GM21381 (cell line): ENCODE measurements at regions not wholly inside any gene's neighbourhood (a gene's known extent, or its start where the extent isn't known, plus 50 kb on each side); places are given as distances from the start of the nearest gene placed in this dataset.
"Not testable (repeated sequence)": the region's sequence is repeated elsewhere in the genome, so short reads cannot be mapped to it uniquely, and the experiment has no call there.

Experiments
- ATAC-seq: cut with Tn5 transposase; IDR thresholded peaks from one replicate; pipeline ENCODE4 v1.9.1; 2021; ENCODE audit warnings: mild to moderate bottlenecking, moderate library complexity; ENCODE audit not compliant: unreplicated experiment

DNA sequence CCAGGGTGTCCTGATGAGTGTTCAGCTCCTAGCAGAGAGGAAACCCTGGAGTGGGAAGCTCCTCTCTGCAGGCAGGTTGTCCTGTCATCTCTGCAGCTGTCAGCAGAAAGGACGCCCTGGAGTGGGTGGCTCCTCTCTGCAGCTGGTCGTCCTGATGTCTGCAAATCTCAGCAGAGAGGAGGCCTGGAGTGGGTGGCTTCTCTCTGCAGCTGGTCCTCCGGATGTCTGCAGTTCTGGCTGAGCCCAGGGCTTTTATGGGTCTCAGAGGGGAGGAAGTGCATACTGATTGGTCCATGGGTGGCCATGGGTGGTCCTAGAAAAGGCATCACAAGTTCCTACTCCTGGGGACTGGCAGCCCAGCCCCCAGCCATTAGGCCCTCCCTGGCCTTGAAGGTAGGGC, 102.6 kb upstream of the BNIP2 start:
- ATAC-seq: no peak

DNA sequence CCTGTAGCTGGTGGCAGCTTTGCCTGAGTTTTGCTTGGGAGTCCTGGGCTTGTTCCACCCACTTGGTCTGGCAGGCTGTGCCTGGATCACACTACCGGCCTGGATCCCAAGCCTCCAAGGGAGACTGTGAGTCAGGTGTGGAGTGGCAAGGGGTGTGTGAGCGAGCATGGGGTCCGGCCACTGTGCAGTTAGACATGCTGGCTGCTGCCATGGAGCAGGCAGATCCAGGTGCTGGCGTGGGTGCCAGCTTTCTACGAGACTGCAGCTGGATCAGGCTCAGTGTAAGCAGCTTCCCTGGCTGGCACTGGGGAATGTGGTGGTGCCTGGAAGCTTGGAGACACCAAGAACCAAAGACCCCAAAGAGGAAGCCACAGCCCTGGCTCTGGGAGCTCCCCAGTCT, 102.0 kb upstream of the BNIP2 start:
- no peak for ATAC-seq

DNA sequence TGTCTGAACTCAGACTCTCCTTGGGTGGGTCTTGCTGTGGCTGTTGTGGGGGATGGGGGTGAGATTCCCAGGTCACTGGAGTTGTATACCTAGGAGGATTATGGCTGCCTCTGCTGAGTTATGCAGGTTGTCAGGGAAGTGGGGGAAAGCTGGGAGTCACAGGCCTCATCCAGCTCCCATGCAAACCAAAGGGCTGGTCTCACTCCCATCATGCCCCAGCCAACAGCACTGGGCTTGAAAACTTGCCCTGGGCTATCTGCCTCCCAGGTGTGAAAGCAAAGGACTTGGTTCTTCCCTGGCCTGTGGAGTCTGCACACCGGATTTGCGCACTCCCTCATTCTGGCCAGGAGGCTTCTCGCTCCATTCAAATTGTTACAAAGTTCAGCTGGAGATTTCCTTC, 97.3 kb upstream of the BNIP2 start:
- not testable (repeated sequence) for ATAC-seq

DNA sequence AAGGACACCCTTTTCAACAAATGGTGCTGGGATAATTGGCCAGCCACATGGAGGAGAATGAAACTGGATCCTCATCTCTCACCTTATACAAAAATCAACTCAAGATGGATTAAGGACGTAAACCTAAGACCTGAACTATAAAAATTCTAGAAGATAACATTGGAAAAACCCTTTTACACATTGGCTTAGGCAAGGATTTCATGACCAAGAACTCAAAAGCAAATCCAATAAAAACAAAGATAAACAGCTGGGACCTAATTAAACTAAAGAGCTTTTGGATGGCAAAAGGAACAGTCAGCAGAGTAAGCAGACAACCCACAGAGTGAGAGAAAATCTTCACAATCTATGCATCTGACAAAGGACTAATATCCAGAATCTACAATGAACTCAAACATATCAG, 96.9 kb upstream of the BNIP2 start:
- ATAC-seq: not testable (repeated sequence)

DNA sequence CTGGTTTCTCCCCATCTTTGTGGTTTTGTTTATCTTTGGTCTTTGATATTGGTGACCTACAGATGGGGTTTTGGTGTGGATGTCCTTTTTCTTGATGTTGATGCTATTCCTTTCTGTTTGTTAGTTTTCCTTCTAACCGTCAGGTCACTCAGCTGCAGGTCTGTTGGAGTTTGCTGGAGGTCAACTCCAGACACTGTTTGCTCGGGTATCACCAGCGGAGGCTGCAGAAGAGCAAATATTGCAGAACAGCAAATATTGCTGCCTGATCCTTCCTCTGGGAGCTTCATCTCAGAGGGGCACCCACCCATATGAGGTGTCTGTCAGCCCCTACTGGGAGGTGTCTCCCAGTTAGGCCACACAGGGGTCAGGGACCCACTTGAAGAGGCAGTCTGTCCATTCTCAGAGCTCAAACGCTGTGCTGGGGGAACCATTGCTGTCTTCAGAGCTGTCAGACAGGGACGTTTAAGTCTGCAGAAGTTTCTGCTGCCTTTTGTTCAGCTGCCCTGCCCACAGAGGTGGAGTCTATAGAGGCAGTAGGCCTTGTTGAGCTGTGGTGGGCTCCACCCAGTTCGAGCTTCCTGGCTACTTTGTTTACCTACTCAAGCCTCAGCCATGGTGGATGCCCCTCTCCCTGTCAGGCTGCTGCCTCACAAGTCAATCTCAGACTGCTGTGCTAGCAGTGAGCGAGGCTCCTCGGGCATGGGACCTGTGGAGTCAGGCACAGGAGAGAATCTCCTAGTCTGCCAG, 94.8 kb upstream of the BNIP2 start:
- not testable (repeated sequence) for ATAC-seq

DNA sequence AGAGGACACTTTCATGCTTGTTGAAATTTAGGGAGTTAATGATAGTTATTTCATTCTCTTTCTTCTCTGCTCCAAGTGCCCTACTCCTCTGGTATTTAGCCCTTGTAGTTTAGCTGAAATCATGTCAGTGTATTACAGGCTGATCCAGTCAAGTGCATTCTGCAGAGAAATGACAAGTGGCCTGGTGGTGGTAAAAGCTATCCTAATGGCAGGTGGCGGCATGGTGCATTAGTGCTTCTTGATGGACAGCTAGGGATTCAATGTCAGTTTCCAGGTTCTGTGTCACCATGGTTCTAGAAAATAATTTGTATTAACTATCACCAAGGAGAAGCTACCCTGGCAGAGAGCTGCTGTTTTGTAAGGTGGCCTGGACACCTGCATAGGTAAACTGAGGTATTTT, 90.0 kb upstream of the BNIP2 start:
- ATAC-seq: no peak

DNA sequence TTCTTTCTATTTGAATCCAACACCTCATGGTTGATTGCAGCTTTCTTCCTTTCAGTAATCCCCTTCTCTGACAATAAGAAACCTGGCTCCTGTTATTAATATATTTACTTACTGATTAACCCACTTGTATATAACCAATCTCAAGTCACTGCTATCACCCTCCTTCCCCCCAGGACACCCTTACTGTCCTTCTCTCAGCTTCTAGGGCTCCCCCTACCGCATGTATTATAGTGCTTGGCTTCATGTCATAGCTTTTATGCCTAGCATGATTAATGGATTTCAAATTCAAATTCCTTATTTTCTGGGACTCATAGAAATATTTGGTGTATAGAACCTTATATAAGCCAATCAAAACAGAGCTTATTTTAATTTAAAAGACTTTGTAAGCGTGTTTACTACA, 75.7 kb upstream of the BNIP2 start:
- ATAC-seq: no peak

DNA sequence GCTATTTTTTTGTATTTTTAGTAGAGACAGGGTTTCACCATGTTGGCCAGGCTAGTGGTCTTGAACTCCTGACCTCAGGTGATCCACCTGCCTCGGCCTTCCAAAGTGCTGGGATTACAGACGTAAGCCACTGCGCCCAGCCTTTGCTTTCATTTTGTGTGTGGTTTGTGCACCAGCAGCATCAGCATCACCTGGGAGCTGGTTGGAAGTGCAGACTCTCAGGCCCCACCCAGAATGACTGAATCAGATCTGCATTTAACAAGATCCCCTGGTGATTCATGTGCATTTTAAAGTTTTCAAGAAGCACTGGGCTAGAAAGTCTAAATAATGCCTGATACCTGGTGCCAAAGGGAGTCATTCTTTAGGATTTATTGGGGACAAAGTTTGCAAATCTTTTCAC, 73.4 kb upstream of the BNIP2 start:
- no peak for ATAC-seq

DNA sequence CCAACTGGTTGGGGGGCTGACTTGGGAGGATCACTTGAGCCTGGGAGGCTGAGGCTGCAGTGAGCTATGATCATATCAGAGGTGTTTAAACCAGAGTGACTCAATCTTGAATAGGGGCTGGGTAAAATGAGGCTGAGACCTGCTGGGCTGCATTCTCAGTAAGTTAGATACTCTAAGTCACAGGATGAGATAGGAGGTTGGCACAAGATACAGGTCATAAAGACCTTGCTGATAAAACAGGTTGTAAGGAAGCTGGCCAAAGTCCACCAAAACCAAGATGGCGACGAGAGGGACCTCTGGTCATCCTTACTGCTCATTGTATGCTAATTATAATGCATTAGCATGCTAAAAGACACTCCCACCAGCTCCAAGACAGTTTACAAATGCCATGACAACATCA, 71.1 kb upstream of the BNIP2 start:
- not testable (repeated sequence) for ATAC-seq

DNA sequence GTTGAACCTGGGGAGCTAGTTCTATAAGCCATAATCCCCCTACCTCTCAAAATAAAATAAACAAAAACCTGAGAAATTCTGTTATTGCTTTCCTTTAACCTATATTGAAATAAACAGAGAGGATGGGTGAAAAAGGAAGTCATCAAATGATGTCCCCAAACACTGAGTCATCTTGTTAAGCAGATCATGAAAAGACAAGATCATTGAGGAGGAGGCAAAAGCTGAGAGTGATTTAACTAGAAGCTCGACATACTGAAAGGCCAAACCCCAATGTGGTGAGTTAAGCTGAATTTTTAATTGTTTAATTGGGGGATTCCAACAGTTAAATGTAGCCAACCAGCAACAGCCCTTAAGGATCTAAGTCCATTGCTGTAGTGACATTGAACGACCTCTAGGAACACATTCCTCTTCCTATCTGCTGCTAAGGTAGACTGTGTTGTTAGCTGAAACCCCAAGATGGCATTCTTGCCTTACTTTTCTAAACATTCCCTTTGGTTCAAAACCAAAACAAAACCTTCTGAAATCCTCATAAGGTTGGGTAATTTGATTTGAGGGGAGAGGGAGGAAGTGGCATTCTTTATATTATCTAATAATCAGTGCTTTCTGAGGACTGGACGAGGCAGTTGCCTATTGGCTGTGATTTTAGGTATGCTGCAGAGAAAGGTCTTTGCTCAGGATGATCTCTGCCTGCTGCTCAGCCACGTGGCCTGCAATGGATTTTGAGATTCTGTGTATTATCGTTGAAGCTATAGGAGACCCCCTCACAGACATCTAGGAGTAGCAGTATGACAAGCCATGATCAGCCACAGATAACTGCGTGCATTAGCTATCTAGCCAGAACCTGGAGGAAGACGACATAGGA, 62.7 kb upstream of the BNIP2 start:
- ATAC-seq: no peak

DNA sequence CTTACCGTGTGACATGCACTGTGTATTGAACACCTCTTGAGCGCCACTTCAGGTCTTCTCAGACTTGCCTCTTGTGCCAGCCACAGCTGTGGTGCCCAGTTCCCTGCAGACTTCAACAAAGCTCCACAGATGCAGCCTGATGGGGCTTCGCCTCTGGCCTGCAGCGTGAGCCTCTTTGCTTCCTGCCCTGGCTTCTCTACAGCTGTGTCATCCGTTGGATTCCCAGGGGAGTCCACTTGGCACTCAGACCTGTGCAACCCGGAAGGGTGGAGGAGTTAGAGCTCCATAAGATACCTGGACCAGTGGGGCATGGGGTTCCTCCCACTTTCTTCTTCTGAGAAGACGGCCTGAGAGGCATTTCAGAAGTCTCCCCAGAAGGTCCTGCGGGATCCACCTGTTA, 57.7 kb upstream of the BNIP2 start:
- ATAC-seq: no peak

DNA sequence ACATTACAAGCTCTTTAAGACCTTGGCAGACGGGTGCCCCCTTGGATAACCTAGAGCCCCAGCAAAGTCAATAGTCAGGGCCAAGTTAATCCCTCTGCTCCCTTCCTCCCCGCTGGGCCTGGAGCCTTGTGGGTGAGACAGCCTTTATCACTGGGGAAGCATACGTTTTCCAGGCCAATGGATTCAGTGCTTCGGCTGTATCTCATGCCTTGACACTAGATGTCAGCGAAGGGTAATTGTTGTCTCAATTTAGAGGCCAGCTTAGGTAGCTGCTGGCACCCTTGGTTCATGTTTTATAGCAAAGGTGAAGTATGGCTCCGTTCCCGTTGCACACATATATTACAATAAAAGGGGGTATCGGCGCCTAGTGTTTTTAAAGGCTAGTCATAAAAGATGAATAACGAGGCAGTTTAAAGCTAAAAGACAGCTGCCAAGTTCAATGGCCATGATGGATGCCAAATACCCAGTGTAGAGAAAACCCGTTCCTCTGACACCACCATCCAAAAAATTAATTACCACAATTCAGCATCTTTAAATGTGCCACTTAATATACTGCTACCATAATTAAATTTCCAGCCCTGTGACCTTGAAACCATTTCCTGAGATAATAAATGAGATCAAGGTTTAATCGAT, 52.3 kb upstream of the BNIP2 start:
- ATAC-seq: no peak

DNA sequence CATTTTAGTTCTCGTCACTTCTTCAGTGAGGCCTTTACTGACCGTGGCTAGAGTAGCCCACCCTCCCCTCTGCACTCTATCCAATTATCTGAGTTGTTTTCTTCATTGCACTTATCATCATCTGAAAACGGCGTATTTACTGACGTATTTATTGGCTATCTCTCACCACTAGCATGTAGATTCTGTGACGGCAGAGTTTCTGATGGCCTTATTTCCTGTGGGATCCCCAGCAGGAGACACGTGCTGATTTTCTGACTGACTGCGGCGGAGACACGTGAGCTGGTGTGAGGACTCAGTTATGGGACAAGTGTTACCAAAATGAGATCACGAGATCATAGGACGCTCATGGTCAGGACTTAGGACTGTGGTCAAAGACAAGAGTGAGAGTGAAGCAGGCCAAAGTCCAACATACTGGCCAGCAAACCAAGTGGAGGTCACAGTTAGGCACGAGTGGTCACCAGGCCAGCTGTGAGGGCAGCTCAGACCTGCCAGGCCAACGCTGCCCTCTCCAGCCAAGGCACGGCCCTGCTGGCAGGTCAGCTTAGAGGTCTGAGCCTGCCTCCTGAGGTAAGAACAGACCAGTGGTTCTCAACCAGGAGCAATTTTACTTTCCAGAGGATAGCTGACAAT, 50.6 kb upstream of the BNIP2 start:
- no peak for ATAC-seq
